ENCODE measurements at regions not wholly inside any gene's neighbourhood (a gene's known extent, or its start where the extent isn't known, plus 50 kb on each side); places are given as distances from the start of the nearest gene placed in this dataset.

DNA sequence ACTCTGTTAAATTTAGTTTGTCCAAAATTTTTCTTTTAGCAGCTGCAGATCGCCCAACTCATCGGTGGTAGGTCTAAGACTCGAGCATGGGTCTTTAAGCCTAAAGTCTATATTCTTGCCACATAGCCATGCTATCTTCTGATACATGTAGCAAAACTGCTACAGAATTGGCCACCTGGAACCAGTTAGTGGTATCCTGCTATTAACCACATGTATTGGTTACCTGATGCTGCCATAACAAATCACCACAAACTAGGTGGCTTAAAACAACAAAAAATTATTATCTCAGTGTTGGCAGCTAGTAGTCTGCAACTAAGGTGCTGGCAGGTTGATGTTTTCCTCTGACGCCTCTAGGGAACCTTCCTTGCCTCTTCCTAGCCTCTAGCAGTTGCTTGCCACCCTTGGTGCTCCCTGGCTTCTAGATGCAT is 96.7 kb upstream of the PIK3CG start:
- FAIRE-seq = no peak
- no peak overlapping the region for H3K4me2 ChIP-seq
- CTCF ChIA-PET = interaction anchor here (0.6 kb wide), 1 partner anchor 32 kb away, joined by 3 read pairs; no protein-coding TSS in a partner anchor
- peaks cover 29% of the 10 kb centered on the region for H3K4me1 ChIP-seq
- TF ChIP-seq POLR2AphosphoS2 (conservative IDR thresholded peaks at IDR 0.05; ENCODE audit: low read length) (no peak), ZNF302 (CRISPR knock-in tag; IDR thresholded peaks at IDR 0.05) (no peak), RNF2 (IDR thresholded peaks at IDR 0.05; ENCODE audit: borderline replicate concordance, low read depth) (no peak), KDM5A (IDR thresholded peaks at IDR 0.05) (no peak), MYC (IDR thresholded peaks at IDR 0.05; ENCODE audit: borderline replicate concordance, low read length) (no peak), NR3C1 (IDR thresholded peaks at IDR 0.05) (no peak), JUN (IDR thresholded peaks at IDR 0.05) (no peak)
- TF ChIP-seq, protein P1, sequence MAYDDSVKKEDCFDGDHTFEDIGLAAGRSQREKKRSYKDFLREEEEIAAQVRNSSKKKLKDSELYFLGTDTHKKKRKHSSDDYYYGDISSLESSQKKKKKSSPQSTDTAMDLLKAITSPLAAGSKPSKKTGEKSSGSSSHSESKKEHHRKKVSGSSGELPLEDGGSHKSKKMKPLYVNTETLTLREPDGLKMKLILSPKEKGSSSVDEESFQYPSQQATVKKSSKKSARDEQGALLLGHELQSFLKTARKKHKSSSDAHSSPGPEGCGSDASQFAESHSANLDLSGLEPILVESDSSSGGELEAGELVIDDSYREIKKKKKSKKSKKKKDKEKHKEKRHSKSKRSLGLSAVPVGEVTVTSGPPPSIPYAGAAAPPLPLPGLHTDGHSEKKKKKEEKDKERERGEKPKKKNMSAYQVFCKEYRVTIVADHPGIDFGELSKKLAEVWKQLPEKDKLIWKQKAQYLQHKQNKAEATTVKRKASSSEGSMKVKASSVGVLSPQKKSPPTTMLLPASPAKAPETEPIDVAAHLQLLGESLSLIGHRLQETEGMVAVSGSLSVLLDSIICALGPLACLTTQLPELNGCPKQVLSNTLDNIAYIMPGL (CRISPR knock-in tag; IDR thresholded peaks at IDR 0.05; ENCODE audit: borderline replicate concordance) = no peak
- TF ChIP-seq, protein P2, sequence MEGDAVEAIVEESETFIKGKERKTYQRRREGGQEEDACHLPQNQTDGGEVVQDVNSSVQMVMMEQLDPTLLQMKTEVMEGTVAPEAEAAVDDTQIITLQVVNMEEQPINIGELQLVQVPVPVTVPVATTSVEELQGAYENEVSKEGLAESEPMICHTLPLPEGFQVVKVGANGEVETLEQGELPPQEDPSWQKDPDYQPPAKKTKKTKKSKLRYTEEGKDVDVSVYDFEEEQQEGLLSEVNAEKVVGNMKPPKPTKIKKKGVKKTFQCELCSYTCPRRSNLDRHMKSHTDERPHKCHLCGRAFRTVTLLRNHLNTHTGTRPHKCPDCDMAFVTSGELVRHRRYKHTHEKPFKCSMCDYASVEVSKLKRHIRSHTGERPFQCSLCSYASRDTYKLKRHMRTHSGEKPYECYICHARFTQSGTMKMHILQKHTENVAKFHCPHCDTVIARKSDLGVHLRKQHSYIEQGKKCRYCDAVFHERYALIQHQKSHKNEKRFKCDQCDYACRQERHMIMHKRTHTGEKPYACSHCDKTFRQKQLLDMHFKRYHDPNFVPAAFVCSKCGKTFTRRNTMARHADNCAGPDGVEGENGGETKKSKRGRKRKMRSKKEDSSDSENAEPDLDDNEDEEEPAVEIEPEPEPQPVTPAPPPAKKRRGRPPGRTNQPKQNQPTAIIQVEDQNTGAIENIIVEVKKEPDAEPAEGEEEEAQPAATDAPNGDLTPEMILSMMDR (IDR thresholded peaks at IDR 0.05) = no peak
- TF ChIP-seq, protein P3, sequence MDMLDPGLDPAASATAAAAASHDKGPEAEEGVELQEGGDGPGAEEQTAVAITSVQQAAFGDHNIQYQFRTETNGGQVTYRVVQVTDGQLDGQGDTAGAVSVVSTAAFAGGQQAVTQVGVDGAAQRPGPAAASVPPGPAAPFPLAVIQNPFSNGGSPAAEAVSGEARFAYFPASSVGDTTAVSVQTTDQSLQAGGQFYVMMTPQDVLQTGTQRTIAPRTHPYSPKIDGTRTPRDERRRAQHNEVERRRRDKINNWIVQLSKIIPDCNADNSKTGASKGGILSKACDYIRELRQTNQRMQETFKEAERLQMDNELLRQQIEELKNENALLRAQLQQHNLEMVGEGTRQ (IDR thresholded peaks at IDR 0.05) = no peak
- POLR2A ChIA-PET = no interaction called here
- ATAC-seq = no peak
- no peaks in the 10 kb centered on the region for H3K9me3 ChIP-seq
- no peak for DNase-seq (ENCODE audit: low read depth in 1 of 2, low spot score in 1 of 2)
- 89% methylated on average over 4 of the region's 4 CpGs for WGBS (ENCODE audit: missing lambda C conversion rate)
- peak overlapping the region in 1 of 2 experiments; percentile 23; a peak in 1 of 6 replicates for H3K27ac ChIP-seq
- no peak overlapping the region for H3K4me3 ChIP-seq

DNA sequence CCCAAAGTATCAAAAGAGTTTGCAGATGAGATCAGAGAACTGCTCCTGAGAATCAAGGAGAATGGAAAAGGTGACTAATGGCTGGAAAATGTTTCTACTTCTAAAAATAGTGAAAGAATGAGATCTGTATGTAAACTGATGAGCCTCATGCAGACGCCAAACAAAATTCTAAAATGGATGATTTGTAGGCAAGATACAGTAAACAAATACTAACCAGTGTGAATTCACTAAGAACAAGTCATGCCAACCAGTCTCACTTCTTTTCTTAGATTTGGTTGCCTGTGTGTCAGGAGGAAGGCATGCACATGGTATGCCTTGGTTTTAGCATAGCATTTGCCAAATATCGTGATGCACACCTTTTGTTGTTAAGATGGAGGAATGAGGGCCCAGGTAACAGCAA is 94.9 kb upstream of the PIK3CG start:
- POLR2A ChIA-PET = no interaction called here
- CTCF ChIA-PET = no interaction called here

More for the DNA sequence above, 94.9 kb upstream of the PIK3CG start:
- no peak overlapping the region for H3K4me3 ChIP-seq
- H3K4me1 ChIP-seq = peaks cover 42% of the 10 kb centered on the region
- DNase-seq (ENCODE audit: low read depth in 1 of 2, low spot score in 1 of 2) (peak in 1 of 2 experiments; percentile 69), ATAC-seq (peak; percentile 49 to 61; a peak in 5 of 6 replicates), FAIRE-seq (peak; percentile 23)
- H3K4me2 ChIP-seq = peak overlapping the region; percentile 47
- no peaks in the 10 kb centered on the region for H3K9me3 ChIP-seq
- H3K27ac ChIP-seq = peak overlapping the region; percentile 29 to 32; a peak in 3 of 6 replicates
- whole genome bisulfite sequencing (ENCODE audit: missing lambda C conversion rate) = 6% methylated on average over 2 of the region's 2 CpGs
- no peak for TF ChIP-seq HOXB13 (CRISPR knock-in tag; IDR thresholded peaks at IDR 0.05; ENCODE audit: low read depth)
- TF ChIP-seq, protein P2 (IDR thresholded peaks at IDR 0.05) = no peak
- TF ChIP-seq HOXB5 (CRISPR knock-in tag; IDR thresholded peaks at IDR 0.05) = no peak
- no peak for TF ChIP-seq CBX2 (IDR thresholded peaks at IDR 0.05; ENCODE audit: borderline replicate concordance, low read depth)
- TF ChIP-seq, protein P4, sequence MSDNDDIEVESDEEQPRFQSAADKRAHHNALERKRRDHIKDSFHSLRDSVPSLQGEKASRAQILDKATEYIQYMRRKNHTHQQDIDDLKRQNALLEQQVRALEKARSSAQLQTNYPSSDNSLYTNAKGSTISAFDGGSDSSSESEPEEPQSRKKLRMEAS (IDR thresholded peaks at IDR 0.05) = 0 out of 2 replicates have a peak, but pooled peaks have one; percentile 30
- TF ChIP-seq FOSL2 (IDR thresholded peaks at IDR 0.05) = no peak
- peak; percentile 53; the same call in 1 of the 2 replicates for TF ChIP-seq FOSL2 (CRISPR knock-in tag; IDR thresholded peaks at IDR 0.05)
- TF ChIP-seq, protein P5, sequence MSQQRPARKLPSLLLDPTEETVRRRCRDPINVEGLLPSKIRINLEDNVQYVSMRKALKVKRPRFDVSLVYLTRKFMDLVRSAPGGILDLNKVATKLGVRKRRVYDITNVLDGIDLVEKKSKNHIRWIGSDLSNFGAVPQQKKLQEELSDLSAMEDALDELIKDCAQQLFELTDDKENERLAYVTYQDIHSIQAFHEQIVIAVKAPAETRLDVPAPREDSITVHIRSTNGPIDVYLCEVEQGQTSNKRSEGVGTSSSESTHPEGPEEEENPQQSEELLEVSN (IDR thresholded peaks at IDR 0.05; ENCODE audit: borderline replicate concordance, low read depth) = no peak
- TF ChIP-seq TP53 (CRISPR knock-in tag; IDR thresholded peaks at IDR 0.05) = no peak
- peak; percentile 33; the same call in 1 of the 2 replicates for TF ChIP-seq GATA3 (IDR thresholded peaks at IDR 0.05; ENCODE audit: borderline replicate concordance)
- TF ChIP-seq POLR2AphosphoS2 (conservative IDR thresholded peaks at IDR 0.05; ENCODE audit: low read length) = no peak
- TF ChIP-seq RNF2 (IDR thresholded peaks at IDR 0.05; ENCODE audit: borderline replicate concordance, low read depth) = no peak
- peak; percentile 48; the same call in 1 of the 2 replicates for TF ChIP-seq JUNB (IDR thresholded peaks at IDR 0.05)
- no peak for TF ChIP-seq EP300 (IDR thresholded peaks at IDR 0.05)
- TF ChIP-seq ZFP36 (IDR thresholded peaks at IDR 0.05; ENCODE audit: borderline replicate concordance, partially characterized antibody) = no peak
- TF ChIP-seq, protein P6, sequence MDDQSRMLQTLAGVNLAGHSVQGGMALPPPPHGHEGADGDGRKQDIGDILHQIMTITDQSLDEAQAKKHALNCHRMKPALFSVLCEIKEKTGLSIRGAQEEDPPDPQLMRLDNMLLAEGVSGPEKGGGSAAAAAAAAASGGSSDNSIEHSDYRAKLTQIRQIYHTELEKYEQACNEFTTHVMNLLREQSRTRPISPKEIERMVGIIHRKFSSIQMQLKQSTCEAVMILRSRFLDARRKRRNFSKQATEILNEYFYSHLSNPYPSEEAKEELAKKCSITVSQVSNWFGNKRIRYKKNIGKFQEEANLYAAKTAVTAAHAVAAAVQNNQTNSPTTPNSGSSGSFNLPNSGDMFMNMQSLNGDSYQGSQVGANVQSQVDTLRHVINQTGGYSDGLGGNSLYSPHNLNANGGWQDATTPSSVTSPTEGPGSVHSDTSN (IDR thresholded peaks at IDR 0.05) = no peak
- no peak for TF ChIP-seq NPAS2 (CRISPR knock-in tag; IDR thresholded peaks at IDR 0.05; ENCODE audit: borderline replicate concordance)
- no peak for TF ChIP-seq RFX5 (IDR thresholded peaks at IDR 0.05)
- TF ChIP-seq KDM5A (IDR thresholded peaks at IDR 0.05) = no peak
- no peak for TF ChIP-seq TFCP2L1 (CRISPR knock-in tag; IDR thresholded peaks at IDR 0.05)
- no peak for TF ChIP-seq HEYL (CRISPR knock-in tag; IDR thresholded peaks at IDR 0.05)
- TF ChIP-seq ZSCAN20 (CRISPR knock-in tag; IDR thresholded peaks at IDR 0.05) = no peak

All from A549 (cell line).